GM18873 (cell line): ENCODE measurements at regions not wholly inside any gene's neighbourhood (a gene's known extent, or its start where the extent isn't known, plus 50 kb on each side); places are given as distances from the start of the nearest gene placed in this dataset.
"Not testable (repeated sequence)": the region's sequence is repeated elsewhere in the genome, so short reads cannot be mapped to it uniquely, and the experiment has no call there.

Source experiments
- ATAC-seq: cut with Tn5 transposase; IDR thresholded peaks from one replicate; pipeline ENCODE4 v1.9.1; 2021; ENCODE audit warnings: mild to moderate bottlenecking, moderate library complexity, moderate number of reproducible peaks; ENCODE audit not compliant: unreplicated experiment, low FRiP score

DNA sequence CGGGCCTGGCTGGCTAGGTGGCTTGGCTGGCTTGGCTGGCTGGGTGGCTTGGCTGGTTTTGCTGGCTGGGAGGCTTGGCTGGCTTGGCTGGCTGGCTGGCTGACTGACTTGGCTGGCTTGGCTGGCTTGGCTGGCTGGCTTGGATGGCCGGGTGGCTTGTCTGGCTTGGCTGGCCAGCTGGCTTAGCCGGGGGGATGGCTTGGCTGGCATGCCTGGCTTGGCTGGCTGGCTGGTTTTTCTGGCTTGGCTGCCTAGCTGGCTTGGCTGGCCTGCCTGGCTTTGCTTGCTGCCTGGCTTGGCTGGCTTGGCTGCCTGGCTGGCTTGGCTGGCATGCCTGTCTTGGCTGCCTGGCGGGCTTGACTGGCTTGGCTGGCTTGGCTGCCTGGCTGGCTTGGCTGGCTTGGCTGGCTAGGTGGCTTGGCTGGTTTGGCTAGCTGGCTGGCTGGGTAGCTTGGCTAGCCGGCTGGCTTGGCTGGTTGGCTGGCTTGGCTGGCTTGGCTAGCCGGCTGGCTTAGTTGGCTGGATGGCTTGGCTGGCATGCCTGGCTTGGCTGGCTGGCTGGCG lies 2829.6 kb downstream of the RPIA start:
- not testable (repeated sequence) for ATAC-seq

DNA sequence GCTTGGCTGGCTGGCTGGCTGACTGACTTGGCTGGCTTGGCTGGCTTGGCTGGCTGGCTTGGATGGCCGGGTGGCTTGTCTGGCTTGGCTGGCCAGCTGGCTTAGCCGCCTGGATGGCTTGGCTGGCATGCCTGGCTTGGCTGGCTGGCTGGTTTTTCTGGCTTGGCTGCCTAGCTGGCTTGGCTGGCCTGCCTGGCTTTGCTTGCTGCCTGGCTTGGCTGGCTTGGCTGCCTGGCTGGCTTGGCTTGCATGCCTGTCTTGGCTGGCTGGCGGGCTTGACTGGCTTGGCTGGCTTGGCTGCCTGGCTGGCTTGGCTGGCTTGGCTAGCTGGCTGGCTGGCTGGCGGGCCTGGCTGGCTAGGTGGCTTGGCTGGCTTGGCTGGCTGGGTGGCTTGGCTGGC lies 2830.5 kb downstream of the RPIA start:
- not testable (repeated sequence) for ATAC-seq

GRCh38 chr2:91522877-91523276 lies 2831.4 kb downstream of the RPIA start:
- ATAC-seq = not testable (repeated sequence)

GRCh38 chr2:91523751-91524150 lies 2832.3 kb downstream of the RPIA start:
- ATAC-seq = not testable (repeated sequence)

- ATAC-seq = not testable (repeated sequence)
Observed at GRCh38 chr2:91525587-91525986, 2834.1 kb downstream of the RPIA start.

DNA sequence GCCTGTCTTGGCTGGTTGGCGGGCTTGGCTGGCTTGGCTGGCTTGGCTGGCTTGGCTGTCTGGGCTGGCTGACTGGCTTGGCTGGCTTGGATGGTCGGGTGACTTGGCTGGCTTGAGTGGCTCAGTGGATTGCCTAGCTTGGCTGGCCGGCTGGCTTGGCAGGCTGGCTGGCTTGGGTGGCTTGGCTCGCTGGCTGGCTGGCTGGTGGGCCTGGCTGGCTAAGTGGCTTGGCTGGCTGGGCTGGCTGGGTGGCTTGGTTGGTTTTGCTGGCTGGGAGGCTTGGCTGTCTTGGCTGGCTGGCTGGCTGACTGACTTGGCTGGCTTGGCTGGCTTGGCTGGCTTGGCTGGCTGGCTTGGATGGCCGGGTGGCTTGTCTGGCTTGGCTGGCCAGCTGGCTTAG lies 2834.6 kb downstream of the RPIA start:
- not testable (repeated sequence) for ATAC-seq

GRCh38 chr2:91527056-91527455 lies 2835.6 kb downstream of the RPIA start:
- not testable (repeated sequence) for ATAC-seq

- not testable (repeated sequence) for ATAC-seq
Observed at GRCh38 chr2:91527491-91528031, 2836.1 kb downstream of the RPIA start.

- ATAC-seq = not testable (repeated sequence)
Observed at GRCh38 chr2:91528361-91528760, 2836.9 kb downstream of the RPIA start.

DNA sequence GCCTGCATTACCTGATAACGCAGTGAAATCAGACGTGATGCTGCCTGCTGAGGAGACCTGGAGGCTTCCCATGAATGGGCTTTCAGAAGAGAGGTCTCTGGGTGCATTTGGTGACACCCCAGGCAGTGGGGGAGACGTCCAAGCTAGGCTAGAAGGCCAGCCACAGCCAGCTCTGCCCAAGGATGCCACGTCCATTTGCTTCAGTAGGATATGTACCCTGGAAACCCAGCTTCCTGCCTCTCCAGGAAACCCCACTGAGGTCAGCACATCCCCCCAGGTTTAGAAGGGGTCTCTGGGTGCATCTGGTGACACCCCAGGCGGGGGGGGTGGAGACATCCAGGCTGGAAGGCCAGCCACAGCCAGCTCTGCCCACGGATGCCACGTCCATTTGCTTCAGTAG lies 2844.6 kb downstream of the RPIA start:
- ATAC-seq = not testable (repeated sequence)

GRCh38 chr2:91536549-91537263 lies 2845.2 kb downstream of the RPIA start:
- not testable (repeated sequence) for ATAC-seq

DNA sequence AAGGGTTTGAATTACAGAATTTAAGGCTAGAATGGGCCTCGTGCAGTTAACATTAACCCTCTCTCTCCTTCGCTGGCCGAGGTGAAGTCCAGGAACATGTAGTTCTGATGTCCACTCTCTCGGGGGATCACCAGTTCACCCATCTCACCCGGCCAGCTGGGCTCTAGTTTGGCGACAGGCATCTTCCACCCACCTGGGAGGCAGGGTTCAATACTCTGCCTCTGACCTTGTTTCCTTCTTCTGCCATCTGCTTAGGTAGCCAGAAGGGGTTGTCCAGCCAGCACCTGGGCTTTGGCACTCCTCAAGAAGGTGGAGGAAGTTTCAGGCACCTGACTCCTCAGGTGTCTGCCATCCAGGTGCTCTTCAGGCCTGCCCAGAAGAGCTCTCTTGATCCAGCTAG lies 2857.8 kb downstream of the RPIA start:
- ATAC-seq = not testable (repeated sequence)

DNA sequence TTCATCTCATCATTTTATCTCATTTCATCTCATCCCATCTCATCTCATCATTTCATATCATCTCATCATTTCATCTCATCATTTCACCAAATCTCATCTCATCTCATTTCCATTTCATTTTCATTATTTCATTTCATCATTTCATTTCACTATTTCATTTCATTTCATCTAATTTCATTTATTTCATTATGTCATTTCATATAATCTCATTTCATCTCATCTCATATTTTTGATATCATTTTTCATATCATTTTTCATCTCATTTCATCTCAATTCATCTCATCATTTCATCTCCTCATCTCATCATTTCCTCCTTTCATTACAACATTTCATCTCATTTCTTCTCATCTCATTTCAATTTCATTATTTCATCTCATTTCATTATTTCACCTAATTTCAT lies 2866.8 kb downstream of the RPIA start:
- ATAC-seq = not testable (repeated sequence)

DNA sequence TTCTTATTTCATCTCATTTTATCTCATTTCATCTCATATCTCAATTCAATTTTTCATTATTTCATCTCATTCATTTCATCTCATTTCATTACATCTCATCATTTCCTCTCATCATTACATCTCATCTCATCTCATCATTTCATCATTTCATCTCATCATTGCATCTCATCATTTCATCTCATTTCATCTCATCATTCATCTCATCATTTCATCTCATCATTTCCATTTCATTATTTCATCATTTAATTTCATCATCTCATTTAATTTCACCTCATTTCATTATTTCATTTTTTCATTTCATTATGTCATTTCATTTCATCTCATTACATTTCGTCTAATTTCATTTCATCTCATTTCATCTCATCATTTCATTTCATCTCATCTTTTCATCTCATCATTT lies 2867.8 kb downstream of the RPIA start:
- ATAC-seq = not testable (repeated sequence)

- not testable (repeated sequence) for ATAC-seq
Observed at GRCh38 chr2:91559886-91560614, 2868.6 kb downstream of the RPIA start.

DNA sequence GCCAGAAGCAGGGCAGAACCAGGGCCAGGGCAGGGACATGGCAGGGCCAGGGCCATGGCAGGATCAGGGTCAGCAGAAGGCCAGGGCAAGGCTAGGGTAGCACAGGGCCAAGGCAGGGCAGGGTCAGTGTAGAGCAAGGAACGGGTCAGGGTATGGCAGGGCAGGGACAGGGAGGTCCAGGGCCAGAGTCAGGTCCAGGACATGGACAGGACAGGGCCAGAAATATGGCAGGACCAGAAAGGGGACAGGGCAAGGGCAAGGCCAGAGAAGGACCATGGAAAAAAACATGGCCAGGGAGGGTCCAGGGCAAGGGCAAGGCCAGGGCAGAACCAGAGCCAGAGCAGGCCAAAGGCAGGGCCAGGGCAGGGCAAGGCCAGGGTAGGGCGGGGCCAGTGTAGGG lies 2870.7 kb downstream of the RPIA start:
- not testable (repeated sequence) for ATAC-seq

- not testable (repeated sequence) for ATAC-seq
Observed at GRCh38 chr2:91564700-91565099, 2873.2 kb downstream of the RPIA start.

- ATAC-seq = not testable (repeated sequence)
Observed at GRCh38 chr2:91565689-91566430, 2874.4 kb downstream of the RPIA start.

- not testable (repeated sequence) for ATAC-seq
Observed at GRCh38 chr2:91566611-91567010, 2875.1 kb downstream of the RPIA start.

- ATAC-seq = not testable (repeated sequence)
Observed at GRCh38 chr2:91567546-91568335, 2876.3 kb downstream of the RPIA start.
